Liver (tissue), 3 donors: ENCODE measurements at regions not wholly inside any gene's neighbourhood (a gene's known extent, or its start where the extent isn't known, plus 50 kb on each side); places are given as distances from the start of the nearest gene placed in this dataset.

ENCODE experiments used
- GABPA ChIP-seq, 2 donors: IDR thresholded peaks in 1 of 2; conservative IDR thresholded peaks in 1 of 2; 2 replicates each; pipeline ENCODE4 v1.6.1; 2016; ENCODE audit warnings: antibody characterized with exemption in 2 of 2, mild to moderate bottlenecking in 1 of 2, moderate library complexity in 1 of 2
- HNF4G ChIP-seq: IDR thresholded peaks from 2 replicates; pipeline ENCODE4 v1.6.1; 2016; ENCODE audit warnings: antibody characterized with exemption
- JUND ChIP-seq, 2 donors: IDR thresholded peaks; 2 replicates each; pipeline ENCODE4 v1.6.1; 2016; ENCODE audit warnings: antibody characterized with exemption in 2 of 2
- RAD21 ChIP-seq, 2 donors: IDR thresholded peaks; 2 replicates each; pipeline ENCODE4 v1.6.1; 2016; ENCODE audit warnings: antibody characterized with exemption in 2 of 2, mild to moderate bottlenecking in 2 of 2
- SP1 ChIP-seq: IDR thresholded peaks from 2 replicates; pipeline ENCODE4 v1.6.1; 2018; ENCODE audit warnings: antibody characterized with exemption, mild to moderate bottlenecking
- TAF1 ChIP-seq: conservative IDR thresholded peaks from 2 replicates; pipeline ENCODE4 v1.6.1; 2016; ENCODE audit warnings: antibody characterized with exemption, mild to moderate bottlenecking
- YY1 ChIP-seq: IDR thresholded peaks from 2 replicates; pipeline ENCODE4 v1.6.1; 2016; ENCODE audit warnings: antibody characterized with exemption, mild to moderate bottlenecking
- TF ChIP-seq, protein P1 (sequence below): fragments of 150-350 bp; IDR thresholded peaks from 2 replicates; pipeline ENCODE4 v1.5.1; 2017; ENCODE audit warnings: improper control_type of control experiment, low read depth, low read length; ENCODE audit not compliant: missing input control
- TF ChIP-seq, protein P2 (sequence below): IDR thresholded peaks from 2 replicates; pipeline ENCODE4 v1.6.1; 2016; ENCODE audit warnings: antibody characterized with exemption
- TF ChIP-seq, protein P3 (sequence below): IDR thresholded peaks from 2 replicates; pipeline ENCODE4 v1.6.1; 2016; ENCODE audit warnings: antibody characterized with exemption
- TF ChIP-seq, protein P4 (sequence below): IDR thresholded peaks from 2 replicates; pipeline ENCODE4 v1.6.1; 2016; ENCODE audit warnings: antibody characterized with exemption, mild to moderate bottlenecking
- donor health status: healthy.
- donor health status: healthy.

DNA sequence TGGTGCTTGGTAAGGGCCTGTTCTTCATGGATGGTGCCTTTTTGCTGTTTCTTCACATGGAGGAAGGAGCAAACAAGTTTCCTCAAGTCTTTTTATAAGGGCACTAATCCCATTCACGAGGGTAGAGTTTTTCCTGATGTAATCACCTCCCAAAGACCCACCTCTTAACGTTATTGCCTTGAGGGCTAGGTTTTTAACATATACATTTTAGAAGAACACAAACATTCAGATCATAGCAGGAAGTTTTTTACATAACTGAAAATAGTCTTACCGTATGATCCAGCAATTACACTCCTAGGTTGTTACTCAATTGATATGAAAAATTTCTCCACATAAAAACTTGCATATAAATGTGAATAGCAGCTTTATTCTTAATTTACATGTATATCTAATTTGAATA, 976.3 kb downstream of the DSC3 start:
- TF ChIP-seq JUND (IDR thresholded peaks at IDR 0.05) (no peak), YY1 (no peak), RAD21 (IDR thresholded peaks at IDR 0.05) (no peak), SP1 (no peak), TAF1 (no peak), GABPA (IDR thresholded peaks at IDR 0.05 in 1 of 2, conservative IDR thresholded peaks at IDR 0.05 in 1 of 2) (no peak), HNF4G (no peak)
- TF ChIP-seq, protein P1, sequence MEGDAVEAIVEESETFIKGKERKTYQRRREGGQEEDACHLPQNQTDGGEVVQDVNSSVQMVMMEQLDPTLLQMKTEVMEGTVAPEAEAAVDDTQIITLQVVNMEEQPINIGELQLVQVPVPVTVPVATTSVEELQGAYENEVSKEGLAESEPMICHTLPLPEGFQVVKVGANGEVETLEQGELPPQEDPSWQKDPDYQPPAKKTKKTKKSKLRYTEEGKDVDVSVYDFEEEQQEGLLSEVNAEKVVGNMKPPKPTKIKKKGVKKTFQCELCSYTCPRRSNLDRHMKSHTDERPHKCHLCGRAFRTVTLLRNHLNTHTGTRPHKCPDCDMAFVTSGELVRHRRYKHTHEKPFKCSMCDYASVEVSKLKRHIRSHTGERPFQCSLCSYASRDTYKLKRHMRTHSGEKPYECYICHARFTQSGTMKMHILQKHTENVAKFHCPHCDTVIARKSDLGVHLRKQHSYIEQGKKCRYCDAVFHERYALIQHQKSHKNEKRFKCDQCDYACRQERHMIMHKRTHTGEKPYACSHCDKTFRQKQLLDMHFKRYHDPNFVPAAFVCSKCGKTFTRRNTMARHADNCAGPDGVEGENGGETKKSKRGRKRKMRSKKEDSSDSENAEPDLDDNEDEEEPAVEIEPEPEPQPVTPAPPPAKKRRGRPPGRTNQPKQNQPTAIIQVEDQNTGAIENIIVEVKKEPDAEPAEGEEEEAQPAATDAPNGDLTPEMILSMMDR, result no peak
- TF ChIP-seq, protein P2, sequence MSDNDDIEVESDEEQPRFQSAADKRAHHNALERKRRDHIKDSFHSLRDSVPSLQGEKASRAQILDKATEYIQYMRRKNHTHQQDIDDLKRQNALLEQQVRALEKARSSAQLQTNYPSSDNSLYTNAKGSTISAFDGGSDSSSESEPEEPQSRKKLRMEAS, result no peak
- TF ChIP-seq, protein P3, sequence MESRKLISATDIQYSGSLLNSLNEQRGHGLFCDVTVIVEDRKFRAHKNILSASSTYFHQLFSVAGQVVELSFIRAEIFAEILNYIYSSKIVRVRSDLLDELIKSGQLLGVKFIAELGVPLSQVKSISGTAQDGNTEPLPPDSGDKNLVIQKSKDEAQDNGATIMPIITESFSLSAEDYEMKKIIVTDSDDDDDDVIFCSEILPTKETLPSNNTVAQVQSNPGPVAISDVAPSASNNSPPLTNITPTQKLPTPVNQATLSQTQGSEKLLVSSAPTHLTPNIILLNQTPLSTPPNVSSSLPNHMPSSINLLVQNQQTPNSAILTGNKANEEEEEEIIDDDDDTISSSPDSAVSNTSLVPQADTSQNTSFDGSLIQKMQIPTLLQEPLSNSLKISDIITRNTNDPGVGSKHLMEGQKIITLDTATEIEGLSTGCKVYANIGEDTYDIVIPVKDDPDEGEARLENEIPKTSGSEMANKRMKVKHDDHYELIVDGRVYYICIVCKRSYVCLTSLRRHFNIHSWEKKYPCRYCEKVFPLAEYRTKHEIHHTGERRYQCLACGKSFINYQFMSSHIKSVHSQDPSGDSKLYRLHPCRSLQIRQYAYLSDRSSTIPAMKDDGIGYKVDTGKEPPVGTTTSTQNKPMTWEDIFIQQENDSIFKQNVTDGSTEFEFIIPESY, result no peak
- TF ChIP-seq, protein P4, sequence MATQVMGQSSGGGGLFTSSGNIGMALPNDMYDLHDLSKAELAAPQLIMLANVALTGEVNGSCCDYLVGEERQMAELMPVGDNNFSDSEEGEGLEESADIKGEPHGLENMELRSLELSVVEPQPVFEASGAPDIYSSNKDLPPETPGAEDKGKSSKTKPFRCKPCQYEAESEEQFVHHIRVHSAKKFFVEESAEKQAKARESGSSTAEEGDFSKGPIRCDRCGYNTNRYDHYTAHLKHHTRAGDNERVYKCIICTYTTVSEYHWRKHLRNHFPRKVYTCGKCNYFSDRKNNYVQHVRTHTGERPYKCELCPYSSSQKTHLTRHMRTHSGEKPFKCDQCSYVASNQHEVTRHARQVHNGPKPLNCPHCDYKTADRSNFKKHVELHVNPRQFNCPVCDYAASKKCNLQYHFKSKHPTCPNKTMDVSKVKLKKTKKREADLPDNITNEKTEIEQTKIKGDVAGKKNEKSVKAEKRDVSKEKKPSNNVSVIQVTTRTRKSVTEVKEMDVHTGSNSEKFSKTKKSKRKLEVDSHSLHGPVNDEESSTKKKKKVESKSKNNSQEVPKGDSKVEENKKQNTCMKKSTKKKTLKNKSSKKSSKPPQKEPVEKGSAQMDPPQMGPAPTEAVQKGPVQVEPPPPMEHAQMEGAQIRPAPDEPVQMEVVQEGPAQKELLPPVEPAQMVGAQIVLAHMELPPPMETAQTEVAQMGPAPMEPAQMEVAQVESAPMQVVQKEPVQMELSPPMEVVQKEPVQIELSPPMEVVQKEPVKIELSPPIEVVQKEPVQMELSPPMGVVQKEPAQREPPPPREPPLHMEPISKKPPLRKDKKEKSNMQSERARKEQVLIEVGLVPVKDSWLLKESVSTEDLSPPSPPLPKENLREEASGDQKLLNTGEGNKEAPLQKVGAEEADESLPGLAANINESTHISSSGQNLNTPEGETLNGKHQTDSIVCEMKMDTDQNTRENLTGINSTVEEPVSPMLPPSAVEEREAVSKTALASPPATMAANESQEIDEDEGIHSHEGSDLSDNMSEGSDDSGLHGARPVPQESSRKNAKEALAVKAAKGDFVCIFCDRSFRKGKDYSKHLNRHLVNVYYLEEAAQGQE, result no peak
